K562 (cell line): ENCODE measurements at regions not wholly inside any gene's neighbourhood (a gene's known extent, or its start where the extent isn't known, plus 50 kb on each side); places are given as distances from the start of the nearest gene placed in this dataset.

ENCODE experiments used
- ATAC-seq: fragments of 200-7000 bp; cut with Tn5 transposase; 3 replicates; pipeline ENCODE4 v1.9.1; 2020; ENCODE audit warnings: moderate library complexity
- BruUV-seq: library from RNA; stranded (reverse); fragments of 400-500 nt; replicated peaks from 2 replicates; lab custom pipeline; 2021; lab: Mats Ljungman, UMichigan
- CTCF ChIA-PET: fragments of 300-600 bp; formaldehyde crosslinking; extraction: SDS; loops from one replicate; lab custom pipeline; 2021; ENCODE audit warnings: low intra/inter-chr PET ratio; lab: Yijun Ruan, JAX
- POLR2A ChIA-PET: fragments of 300-600, 350-650 bp; sonication (Branson Sonifier 250); formaldehyde crosslinking; extraction: SDS; loops from one replicate; lab custom pipeline; 2021; ENCODE audit warnings: antibody characterized with exemption, inconsistent platforms; lab: Yijun Ruan, JAX
- DNase-seq, 4 experiments: peaks; one replicate each; pipeline versions ENCODE4 v3.0.0 to v3.0.0-alpha.2; 2011 to 2018; ENCODE audit warnings: low spot score in 3 of 4, mixed read lengths in 3 of 4; ENCODE audit errors: extremely low read depth in 1 of 4
- FAIRE-seq: peaks from 2 replicates; lab custom pipeline; 2011; peaks lifted over from hg19 to GRCh38; lab: Jason Lieb, UNC
- H2AFZ ChIP-seq: 2 replicates; pipeline ENCODE4 v1.6.0; 2011; ENCODE audit warnings: low read depth, low read length, control low read depth, inconsistent platforms
- H3K27ac ChIP-seq: fragments of 200-600 bp; 3 replicates; pipeline ENCODE4 v1.8.0; 2011; ENCODE audit warnings: low read depth, mild to moderate bottlenecking, control low read depth, inconsistent platforms, low read length, moderate library complexity, mixed read lengths; ENCODE audit errors: extremely low read depth
- H3K27me3 ChIP-seq, 2 experiments: fragments of 300-600 bp in 1 of 2; 2 replicates in 1 of 2; 3 replicates in 1 of 2; pipeline versions ENCODE4 v1.6.0 to v1.8.0; 2011; ENCODE audit warnings: inconsistent platforms in 2 of 2, low read length in 2 of 2, mild to moderate bottlenecking in 1 of 2, mixed read lengths in 1 of 2, moderate library complexity in 1 of 2; ENCODE audit not compliant: control insufficient read depth in 2 of 2, insufficient read depth in 2 of 2
- H3K36me3 ChIP-seq: fragments of 300-600 bp; 3 replicates; pipeline ENCODE4 v1.8.0; 2011; ENCODE audit warnings: mild to moderate bottlenecking, low read length, inconsistent platforms; ENCODE audit not compliant: control insufficient read depth, insufficient read depth
- H3K4me1 ChIP-seq, 2 experiments: fragments of 200-600 bp in 1 of 2; replicated peaks in 1 of 2; 2 replicates in 1 of 2; 3 replicates in 1 of 2; pipeline versions ENCODE4 v1.5.1 to v1.8.0; 2011; ENCODE audit warnings: inconsistent platforms in 2 of 2, low read length in 2 of 2, mild to moderate bottlenecking in 1 of 2, mixed read lengths in 1 of 2, moderate library complexity in 1 of 2; ENCODE audit not compliant: control insufficient read depth in 2 of 2, insufficient read depth in 2 of 2
- H3K4me2 ChIP-seq: 2 replicates; pipeline ENCODE4 v1.6.1; 2011; ENCODE audit warnings: low read length, control low read depth, inconsistent platforms, mixed read lengths; ENCODE audit not compliant: insufficient read depth
- H3K4me3 ChIP-seq: fragments of 200-600 bp; sonication (generic), shearing (Covaris generic); 2 replicates; pipeline ENCODE4 v1.5.1; 2016; ENCODE audit warnings: control low read depth, inconsistent platforms
- H3K79me2 ChIP-seq: fragments of 200-600 bp; 3 replicates; pipeline ENCODE4 v1.8.0; 2011; ENCODE audit warnings: low read length, inconsistent platforms; ENCODE audit not compliant: control insufficient read depth, insufficient read depth
- H3K9ac ChIP-seq, 2 experiments: 2 replicates each; pipeline versions ENCODE4 v1.6.0 to v1.6.1; 2011; ENCODE audit warnings: low read depth in 2 of 2, low read length in 2 of 2, control low read depth in 1 of 2, inconsistent platforms in 1 of 2, mild to moderate bottlenecking in 1 of 2, mixed read lengths in 1 of 2; ENCODE audit not compliant: insufficient read depth in 1 of 2
- H3K9me1 ChIP-seq: one replicate; pipeline ENCODE4 v1.6.0; 2011; ENCODE audit warnings: inconsistent platforms, mild to moderate bottlenecking, low read length, moderate library complexity; ENCODE audit not compliant: control insufficient read depth, insufficient read depth
- H3K9me3 ChIP-seq: replicated peaks from 2 replicates; pipeline ENCODE4 v1.5.1; 2011; ENCODE audit warnings: low read depth, low read length, inconsistent platforms; ENCODE audit not compliant: control insufficient read depth, insufficient read depth
- H4K20me1 ChIP-seq: replicated peaks from 2 replicates; pipeline ENCODE4 v1.6.1; 2011; ENCODE audit warnings: low read length, inconsistent platforms, mixed read lengths; ENCODE audit not compliant: control insufficient read depth, insufficient read depth
- ARHGAP35 ChIP-seq: fragments of 450-650 bp; IDR thresholded peaks from 2 replicates; pipeline ENCODE4 v1.6.1; 2018; ENCODE audit not compliant: partially characterized antibody
- ARID3B ChIP-seq: fragments of 250-450 bp; sonication (Bioruptor Pico); IDR thresholded peaks from 2 replicates; pipeline ENCODE4 v1.4.0; 2020; ENCODE audit warnings: borderline replicate concordance
- BCOR ChIP-seq: fragments of 450-650 bp; IDR thresholded peaks from 2 replicates; pipeline ENCODE4 v1.6.1; 2016
- CC2D1A ChIP-seq: fragments of 450-650 bp; IDR thresholded peaks from 2 replicates; pipeline ENCODE4 v1.6.1; 2017; ENCODE audit warnings: mild to moderate bottlenecking
- ID3 ChIP-seq, 2 experiments: fragments of 250-450 bp in 1 of 2; fragments of 450-650 bp in 1 of 2; sonication (Bioruptor Pico) in 1 of 2; IDR thresholded peaks; 2 replicates each; pipeline versions ENCODE4 v1.6.1 to v1.8.0; 2016 to 2021; ENCODE audit warnings: mild to moderate bottlenecking in 2 of 2, moderate library complexity in 2 of 2, missing compliant biosample characterization in 1 of 2, missing genetic modification characterization in 1 of 2
- MAFF ChIP-seq: IDR thresholded peaks from 2 replicates; pipeline ENCODE4 v1.6.1; 2012; ENCODE audit warnings: low read length, improper control_type of control experiment
- MED1 ChIP-seq: sonication (generic); formaldehyde crosslinking; IDR thresholded peaks from 2 replicates; pipeline ENCODE4 v1.8.1; 2023; ENCODE audit warnings: missing genetic modification reagents, borderline replicate concordance
- U2AF1 ChIP-seq: fragments of 200-400 bp; formaldehyde crosslinking; optimal IDR thresholded peaks from 2 replicates; pipeline ENCODE3; 2017; ENCODE audit warnings: mild to moderate bottlenecking, low read depth, low read length, moderate library complexity
- ZBTB49 ChIP-seq: sonication (generic); formaldehyde crosslinking; IDR thresholded peaks from 2 replicates; pipeline ENCODE4 v1.8.0; 2022; ENCODE audit warnings: missing genetic modification reagents, mild to moderate bottlenecking, borderline replicate concordance
- ZFP1 ChIP-seq: fragments of 450-650 bp; formaldehyde crosslinking; IDR thresholded peaks from 2 replicates; pipeline ENCODE4 v1.4.0; 2020; ENCODE audit warnings: mild to moderate bottlenecking, mixed read lengths
- ZNF24 ChIP-seq: fragments of 450-650 bp; IDR thresholded peaks from 2 replicates; pipeline ENCODE4 v1.6.1; 2016
- ZNF444 ChIP-seq: fragments of 250-450 bp; sonication (Bioruptor Pico); IDR thresholded peaks from 2 replicates; pipeline ENCODE4 v1.4.0; 2020; ENCODE audit warnings: mild to moderate bottlenecking, moderate library complexity
- ZNF699 ChIP-seq: fragments of 250-450 bp; sonication (Bioruptor Pico); IDR thresholded peaks from 2 replicates; pipeline ENCODE4 v1.8.0; 2021; ENCODE audit warnings: mild to moderate bottlenecking, moderate library complexity; ENCODE audit not compliant: insufficient replicate concordance
- WGBS: fragments of 100-300 bp; shearing (Covaris generic); methylation state at CpG from one replicate; pipeline ENCODE4 v1.1.6; 2016; ENCODE audit warnings: low coverage, mixed read lengths; ENCODE audit not compliant: insufficient coverage; ENCODE audit errors: missing lambda C conversion rate; 5-methylcytosine and 5-hydroxymethylcytosine counted together
- in situ Hi-C: fragments of 300-500 bp; cut with MboI; formaldehyde crosslinking; loops from 4 replicates; pipeline ENCODE4 v1.15.0; 2018; ENCODE audit warnings: inconsistent platforms, mixed read lengths
- intact Hi-C: fragments of 100-400 bp; cut with micrococcal nuclease; formaldehyde crosslinking; loops from 2 replicates; pipeline ENCODE4 v1.14.2; 2022

GRCh38 chr1:224863486-224863885 lies 66.0 kb upstream of the DNAH14 start:
- Histone ChIP-seq H3K9ac (no peak overlapping the region), H3K27me3 (no peaks in the 10 kb centered on the region; a peak in 1 of 5 replicates), H3K9me3 (no peaks in the 10 kb centered on the region), H3K4me1 (no peaks in the 10 kb centered on the region), H3K27ac (no peak overlapping the region), H3K4me3 (no peak overlapping the region), H4K20me1 (no peaks in the 10 kb centered on the region), H3K79me2 (no peaks in the 10 kb centered on the region), H2AFZ (no peak overlapping the region), H3K9me1 (no peaks in the 10 kb centered on the region), H3K36me3 (no peaks in the 10 kb centered on the region), H3K4me2 (no peak overlapping the region)
- TF ChIP-seq ZNF699 (CRISPR knock-in tag) (no peak), CC2D1A (no peak), ZFP1 (CRISPR knock-in tag) (no peak), ARID3B (CRISPR knock-in tag) (no peak), MED1 (CRISPR knock-in tag) (no peak), ARHGAP35 (no peak), ZBTB49 (CRISPR knock-in tag) (no peak), ZNF24 (no peak), BCOR (no peak), ID3 (CRISPR knock-in tag; IDR thresholded peaks at IDR 0.05) (no peak), ID3 (tag; IDR thresholded peaks at IDR 0.05) (no peak), ZNF444 (CRISPR knock-in tag) (no peak), U2AF1 (no peak), MAFF (no peak)
- FAIRE-seq (no peak), ATAC-seq (no peak), DNase-seq (no peak)
- in situ Hi-C loops (no loop called here), intact Hi-C loops (no loop called here)
- WGBS = 0% methylated on average over 2 of the region's 2 CpGs
- CTCF ChIA-PET = no interaction called here
- POLR2A ChIA-PET = no interaction called here
- no TSS peak for BruUV-seq
